HG03159 (cell line): ENCODE measurements at regions not wholly inside any gene's neighbourhood (a gene's known extent, or its start where the extent isn't known, plus 50 kb on each side); places are given as distances from the start of the nearest gene placed in this dataset.

ENCODE experiments used
- ATAC-seq: cut with Tn5 transposase; IDR thresholded peaks from one replicate; pipeline ENCODE4 v1.9.1; 2021; ENCODE audit warnings: mild to moderate bottlenecking, moderate library complexity; ENCODE audit not compliant: unreplicated experiment

DNA sequence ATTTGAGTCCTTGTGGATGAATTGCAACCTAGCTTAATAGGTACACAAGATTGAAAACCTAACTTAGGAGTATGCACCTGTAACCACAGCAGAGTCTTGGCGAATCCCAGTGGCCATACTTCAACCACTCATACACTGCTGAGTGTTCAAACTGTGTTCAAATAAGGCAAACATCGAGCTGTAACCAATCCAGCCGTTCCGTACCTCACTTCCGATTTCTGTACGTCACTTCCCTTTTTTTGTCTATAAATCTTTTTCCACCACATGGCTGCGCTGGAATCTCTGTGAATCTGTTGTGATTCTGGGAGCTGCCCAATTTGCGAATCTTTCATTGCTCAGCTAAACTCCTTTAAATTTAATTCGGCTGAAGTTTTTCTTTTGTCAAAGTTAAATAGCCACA lies 190.6 kb downstream of the MAF start:
- ATAC-seq: no peak

DNA sequence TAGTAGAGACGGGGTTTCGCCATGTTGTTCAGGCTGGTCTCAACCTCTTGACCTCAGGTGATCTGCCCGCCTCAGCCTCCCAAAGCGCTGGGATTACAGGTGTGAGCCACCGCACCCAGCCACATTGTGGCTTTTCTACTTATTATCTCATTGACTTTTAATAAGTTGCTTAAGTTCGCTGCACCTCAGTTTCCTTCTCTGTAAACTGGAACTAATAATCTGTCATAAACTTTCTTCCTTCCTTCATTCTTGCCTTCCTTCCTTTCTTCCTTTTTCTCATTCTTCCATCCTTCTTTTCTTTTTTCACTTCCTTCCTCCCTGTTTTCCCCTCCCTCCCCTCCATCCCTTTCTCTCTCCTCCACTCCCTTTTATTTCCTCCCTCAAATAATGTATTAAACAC lies 192.2 kb downstream of the MAF start:
- no peak for ATAC-seq

DNA sequence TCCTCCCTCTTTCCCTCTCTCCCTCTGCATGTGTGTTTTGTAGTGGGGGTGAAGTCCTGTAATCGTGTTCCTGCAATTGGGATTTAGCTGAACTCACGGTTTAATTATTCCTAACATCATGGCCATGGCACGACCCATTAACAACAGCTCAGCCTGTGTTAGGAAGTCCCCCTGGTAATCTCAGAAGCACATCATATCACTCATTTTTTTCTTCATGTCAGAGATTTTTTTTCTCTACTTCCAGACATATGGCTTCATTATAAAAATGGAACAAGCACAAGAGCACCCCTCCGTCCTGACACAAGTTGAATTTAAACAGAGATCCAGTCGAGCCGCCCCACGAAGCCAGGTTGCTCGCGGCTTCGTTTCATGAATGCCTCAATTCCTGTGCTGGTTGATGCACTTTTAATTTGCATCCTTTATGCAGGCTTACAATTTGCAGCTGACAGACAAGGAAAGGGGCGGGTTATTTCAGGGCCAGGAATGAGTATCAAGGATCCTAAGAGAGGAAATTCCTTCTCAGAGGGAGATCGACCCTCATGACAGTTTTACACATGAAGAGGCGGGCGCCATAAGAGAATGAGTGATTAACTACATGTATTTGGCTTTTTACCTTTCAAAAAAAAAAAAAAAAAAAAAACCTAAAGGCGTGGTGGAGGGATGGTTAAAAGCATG lies 192.9 kb downstream of the MAF start:
- ATAC-seq: no peak

DNA sequence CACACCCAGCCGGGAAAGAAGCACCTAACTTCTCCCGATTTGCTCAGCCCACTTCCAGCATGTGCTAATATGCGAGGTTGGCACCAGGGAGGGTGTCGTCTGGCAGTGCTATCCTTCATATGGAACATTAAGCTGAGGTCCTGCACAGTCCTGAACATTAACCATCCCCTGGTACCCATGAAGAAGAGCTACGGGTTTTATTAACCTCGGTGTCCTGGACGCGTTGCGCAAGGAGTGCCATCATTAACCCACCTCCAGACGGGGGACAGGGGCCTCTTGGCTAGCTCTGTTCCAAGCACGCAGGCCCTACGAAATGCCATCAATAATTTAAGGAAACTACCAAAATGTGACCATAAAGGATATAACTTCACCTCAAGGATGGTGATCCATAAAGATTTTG lies 193.5 kb downstream of the MAF start:
- no peak for ATAC-seq

DNA sequence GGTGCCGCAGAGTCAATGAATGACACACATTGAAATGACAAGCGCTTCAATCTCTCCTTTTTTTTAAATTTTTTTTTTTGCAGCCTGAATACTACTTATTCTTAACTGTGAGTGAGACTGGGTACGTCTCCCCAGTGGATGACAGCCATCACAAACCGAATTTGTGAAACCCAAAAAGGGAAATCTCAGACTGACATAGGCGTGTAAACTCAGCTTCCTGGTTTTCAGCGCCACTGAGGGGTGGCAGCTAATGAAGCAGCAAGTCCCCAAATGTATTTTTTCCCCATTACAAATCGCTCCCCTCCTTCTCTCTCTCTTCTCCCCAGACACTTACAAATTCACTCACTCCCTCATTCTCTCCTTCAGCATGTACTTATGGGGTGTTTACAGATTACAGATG lies 196.0 kb downstream of the MAF start:
- no peak for ATAC-seq

DNA sequence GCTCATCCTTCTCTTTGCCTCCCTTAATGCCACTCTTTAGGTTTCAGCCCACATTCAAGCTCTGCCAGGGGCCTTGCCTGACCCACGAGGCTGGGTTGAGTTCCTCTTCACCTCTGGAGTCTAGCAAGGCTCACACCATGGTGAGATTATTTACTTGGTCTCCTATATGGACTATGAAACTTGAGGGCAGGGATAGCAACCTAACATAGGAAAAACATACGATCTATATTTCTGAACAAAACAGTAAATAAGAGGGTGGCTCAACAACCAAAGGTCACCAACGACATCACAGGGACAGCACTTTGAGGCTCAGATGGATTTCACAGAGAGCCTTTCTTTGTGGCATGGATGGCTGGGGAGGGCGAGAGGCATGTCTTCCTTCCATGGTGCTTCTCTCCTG lies 197.0 kb downstream of the MAF start:
- ATAC-seq: no peak

DNA sequence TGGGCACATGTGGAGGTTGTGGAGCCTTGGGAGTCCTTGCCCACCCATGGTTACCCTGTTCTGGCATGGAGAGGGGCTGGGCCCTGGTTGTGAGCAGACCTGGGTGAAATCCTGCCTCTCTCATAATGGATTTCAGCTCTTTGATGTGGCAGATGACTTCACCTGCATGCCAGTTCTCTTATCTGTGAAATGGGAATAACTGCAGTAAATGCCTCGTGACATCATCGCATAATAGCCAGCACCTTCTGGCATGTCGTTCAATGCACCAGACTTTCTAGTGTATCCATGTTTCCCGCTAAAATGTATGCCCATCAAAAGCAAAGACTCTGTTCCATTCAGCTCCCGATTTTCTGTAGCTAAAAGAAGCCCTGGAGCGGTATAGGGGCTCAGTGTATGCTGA lies 197.6 kb downstream of the MAF start:
- no peak for ATAC-seq

DNA sequence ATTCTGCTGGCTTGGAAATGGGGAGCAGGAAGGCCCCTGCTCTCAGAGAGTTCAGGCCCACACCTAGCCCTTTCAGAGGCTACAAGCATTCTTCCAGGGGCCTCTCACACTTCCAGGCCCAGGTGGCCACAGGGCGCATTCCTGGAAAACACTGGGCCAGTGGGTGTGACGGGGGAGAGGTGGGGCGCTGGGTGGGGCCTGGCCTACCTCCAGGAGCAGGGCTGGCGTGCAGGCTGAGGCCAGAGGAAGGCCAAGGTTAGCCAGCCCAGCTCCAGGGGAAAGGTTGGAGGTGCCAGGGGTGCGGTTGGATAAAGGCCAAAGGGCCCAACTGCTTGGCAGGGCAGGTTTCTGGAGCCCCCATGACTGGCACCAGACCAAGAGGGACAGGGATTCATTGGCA lies 198.2 kb downstream of the MAF start:
- no peak for ATAC-seq

DNA sequence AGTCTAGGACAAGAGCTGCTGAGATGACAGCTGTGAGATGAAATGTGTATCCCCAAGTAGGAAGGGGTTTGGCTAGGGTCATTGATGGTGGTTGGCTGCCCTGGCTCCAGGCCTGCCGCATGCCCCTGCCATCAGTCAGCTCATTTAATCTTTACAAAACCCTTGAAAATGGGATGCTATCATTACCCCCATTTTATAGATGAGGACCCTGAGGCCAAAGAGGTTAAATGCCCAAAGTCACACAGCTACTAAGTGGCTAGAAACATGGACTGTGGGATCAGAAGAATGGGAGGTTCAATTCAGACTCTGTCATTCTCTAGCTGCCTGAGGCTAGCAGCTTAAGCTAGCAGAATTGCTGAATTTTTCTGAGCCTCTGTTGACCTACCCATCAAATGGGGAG lies 198.8 kb downstream of the MAF start:
- ATAC-seq: no peak

DNA sequence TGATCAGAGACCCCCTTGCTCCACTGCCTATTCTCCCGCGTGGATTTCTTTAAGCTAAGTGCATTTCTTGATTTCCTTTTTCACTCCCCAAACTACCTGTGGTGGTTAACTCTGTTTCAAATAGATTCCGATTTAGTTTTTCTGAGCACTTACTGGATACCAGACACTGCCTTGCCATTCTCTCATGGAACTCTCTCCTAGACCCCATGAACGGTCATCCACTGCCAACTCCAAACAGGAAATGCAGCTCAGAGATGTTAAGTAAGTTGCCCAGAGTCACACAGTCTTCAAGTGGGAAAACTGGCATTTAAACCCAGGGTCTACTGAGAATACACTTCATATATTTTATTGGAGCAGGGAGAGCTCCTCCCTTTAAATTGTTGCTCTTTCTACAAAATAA lies 199.4 kb downstream of the MAF start:
- no peak for ATAC-seq

DNA sequence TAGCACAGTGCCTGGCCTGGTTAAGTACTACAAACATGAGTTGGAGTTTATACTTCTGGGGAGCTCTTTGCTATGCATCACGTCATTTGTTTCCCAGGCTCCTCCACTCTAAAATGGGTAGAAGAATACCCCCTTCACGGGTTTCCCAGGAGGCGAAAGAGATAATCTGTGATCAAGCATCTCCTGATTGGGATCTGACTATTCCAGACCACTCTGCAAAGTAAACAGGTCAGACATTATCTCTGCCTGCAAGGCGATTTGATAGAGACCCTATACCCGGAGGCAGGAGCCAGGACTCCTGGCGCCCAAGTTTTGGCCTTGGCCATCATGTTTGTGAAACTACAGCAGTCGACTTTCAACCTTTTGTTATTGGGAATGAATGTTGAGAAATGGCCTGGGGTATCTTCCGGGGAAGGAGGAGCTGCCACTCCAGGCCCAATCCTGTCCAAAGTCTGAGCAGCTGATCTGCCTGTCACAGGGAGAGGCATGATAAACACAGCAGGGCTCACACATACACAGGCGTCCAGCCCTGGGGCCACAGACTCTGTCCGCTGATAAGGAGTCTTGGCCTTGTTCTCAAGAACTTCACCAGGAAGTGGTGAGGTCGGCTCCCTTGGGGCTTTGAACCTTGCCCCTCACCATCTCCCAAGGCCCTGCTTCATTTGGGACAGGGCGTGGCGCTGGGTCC lies 199.9 kb downstream of the MAF start:
- no peak for ATAC-seq

DNA sequence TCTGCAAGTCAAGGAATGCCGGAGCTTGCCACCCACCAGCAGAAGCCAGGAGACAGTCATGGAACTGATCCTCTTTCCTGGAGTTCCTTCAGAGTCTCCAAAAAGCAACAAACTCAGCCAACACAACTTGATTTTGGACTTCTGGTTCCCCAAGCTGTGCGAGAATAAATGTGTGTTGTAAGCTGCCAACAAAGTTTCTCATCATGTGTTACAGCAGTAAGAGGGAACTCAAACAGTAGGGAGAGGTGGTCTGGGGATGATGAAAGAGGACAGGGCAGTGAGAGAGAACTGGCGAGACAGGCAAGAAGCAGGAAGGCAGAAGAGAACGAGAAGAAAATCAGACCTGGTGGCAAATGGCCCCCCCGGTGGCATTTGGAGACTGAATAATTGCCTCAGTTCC lies 204.9 kb downstream of the MAF start:
- no peak for ATAC-seq

DNA sequence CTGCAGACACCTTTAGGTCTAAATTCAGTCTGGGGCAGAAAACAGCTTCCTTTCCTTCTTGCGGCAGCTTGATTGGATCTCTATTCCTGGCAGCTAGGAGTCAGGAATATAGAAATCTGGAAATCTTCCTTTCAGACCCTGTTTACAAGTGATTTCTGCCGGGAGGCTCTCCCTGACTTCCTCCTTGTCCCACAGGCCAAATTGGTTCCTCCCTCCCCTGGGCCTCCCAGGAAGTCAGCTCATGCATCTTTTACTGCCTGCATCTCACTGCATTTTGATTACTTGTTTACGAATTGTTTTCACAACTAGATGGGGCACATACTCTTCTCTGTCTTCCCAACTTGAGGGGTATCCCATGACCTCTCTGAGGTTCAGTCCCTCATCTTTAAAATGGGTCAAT lies 206.3 kb downstream of the MAF start:
- no peak for ATAC-seq

DNA sequence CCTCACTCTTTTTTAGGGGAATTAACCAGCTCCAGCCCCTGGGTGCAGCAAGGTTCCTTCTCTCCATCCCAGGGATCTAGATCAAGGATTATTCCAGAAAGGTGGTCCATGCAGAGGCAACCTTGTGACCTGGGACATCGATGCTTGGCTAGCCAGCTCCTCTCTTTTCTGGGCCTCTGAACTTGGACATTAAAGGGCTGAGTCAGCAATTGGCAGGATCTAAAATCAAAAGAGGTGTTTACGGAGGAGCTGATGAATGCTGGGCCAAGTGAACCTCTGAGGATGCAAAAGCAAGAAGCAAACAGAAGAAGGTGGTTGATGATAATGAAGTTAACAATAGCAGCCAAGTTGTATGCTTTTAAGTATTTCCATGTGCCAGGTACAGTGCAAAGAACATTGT lies 207.0 kb downstream of the MAF start:
- no peak for ATAC-seq

DNA sequence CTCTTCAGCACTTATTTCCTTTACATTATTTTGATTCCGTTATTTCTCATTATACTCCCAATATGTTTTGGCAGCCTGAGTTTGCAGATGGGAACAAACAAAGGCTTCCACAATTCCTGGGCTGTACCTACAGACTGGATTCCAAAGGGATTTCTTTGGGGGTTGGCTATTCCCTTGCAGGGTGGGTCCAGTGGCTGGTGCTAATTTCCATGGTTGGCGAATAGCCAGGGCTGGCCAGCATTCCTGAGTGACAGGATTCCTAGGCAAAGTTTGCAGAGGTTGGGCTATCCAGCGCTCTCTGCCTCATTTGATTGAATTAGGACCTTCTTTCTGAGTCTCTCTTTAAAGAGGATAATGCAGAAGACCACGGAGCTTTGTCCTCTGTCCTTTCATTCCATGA lies 207.4 kb downstream of the MAF start:
- no peak for ATAC-seq

DNA sequence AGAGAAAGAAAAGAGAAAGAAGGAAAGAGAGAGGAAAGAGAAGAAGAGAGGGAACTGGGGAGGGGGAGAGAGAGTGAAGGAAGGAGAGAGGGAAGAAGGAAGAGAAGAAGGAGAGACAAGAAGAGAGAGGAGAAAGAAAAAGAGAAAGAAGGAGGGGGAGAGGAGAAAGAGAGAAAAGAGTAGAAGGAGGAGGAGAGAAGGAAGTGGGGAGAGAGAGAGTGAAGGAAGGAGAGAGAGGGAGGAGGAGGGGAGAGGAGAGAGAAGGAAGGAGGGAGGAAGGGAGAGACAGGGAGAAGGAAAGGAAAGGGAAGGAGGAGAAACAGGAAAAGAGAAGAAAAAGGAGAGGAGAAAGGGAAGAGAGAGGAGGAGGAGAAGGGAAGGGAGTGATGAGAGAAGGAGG lies 208.5 kb downstream of the MAF start:
- no peak for ATAC-seq

DNA sequence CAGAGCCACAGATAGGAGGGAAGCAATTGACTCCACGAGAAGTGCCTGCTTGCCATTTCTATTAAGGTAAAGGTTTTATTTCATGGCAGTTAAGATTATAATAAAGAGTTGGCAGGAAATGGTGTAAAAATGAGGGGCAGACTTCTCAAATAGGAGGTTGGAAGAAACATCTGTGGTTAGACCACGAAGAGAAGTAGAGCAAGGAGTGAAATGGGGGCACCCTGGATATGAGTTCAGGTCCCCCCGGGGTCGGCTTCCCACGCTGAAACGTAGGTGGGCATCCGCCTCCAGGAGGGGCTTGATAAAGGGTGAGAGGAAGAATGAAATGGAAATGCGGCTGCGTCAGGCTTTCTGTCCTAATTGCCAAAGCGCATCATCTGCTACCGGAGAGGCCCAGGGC lies 209.1 kb downstream of the MAF start:
- no peak for ATAC-seq

DNA sequence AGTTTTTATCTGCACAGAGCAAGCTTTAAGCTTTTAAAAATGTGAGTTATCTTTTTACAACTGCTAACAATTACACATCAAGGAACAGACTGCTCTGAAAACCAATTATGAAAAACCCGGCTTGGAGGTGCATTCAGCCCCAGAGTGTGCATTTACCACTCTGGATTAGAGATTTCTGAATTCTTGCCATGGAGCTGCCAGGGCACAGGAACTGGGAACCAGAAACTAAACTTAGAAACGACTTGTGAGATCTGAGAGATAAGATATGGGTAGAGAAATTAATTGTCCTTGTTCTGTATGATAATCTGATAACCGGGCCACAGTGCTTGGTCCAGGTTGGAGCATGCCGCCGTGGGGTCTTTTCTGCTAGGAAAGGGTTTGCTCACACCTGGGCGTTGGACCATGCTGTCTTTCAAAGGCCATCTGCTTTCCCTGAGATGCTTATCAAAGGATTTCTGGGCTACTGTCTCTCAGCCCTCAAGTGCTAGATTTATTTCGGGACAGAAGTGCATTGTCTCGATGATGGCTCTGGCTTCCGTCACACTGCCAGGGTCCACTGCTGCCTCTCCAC lies 210.0 kb downstream of the MAF start:
- no peak for ATAC-seq

DNA sequence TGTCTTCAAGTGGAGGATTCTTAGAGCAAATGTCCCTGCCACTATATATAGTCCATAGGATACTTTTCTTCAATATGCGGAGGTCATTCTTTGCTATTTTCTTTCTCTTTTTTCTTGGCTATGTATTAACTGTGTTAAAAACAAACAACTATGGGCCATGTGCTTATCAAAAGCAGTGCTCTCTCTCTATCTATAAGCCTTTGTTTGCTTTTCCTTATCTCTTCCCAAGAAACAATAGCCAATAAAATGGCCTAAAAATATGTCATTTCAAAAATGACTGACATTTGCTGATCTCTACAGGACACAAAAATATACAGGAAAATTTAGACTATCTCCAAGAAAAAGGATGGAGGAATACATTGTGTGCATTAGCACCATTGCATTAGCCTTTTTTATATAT lies 212.1 kb downstream of the MAF start:
- ATAC-seq: no peak

DNA sequence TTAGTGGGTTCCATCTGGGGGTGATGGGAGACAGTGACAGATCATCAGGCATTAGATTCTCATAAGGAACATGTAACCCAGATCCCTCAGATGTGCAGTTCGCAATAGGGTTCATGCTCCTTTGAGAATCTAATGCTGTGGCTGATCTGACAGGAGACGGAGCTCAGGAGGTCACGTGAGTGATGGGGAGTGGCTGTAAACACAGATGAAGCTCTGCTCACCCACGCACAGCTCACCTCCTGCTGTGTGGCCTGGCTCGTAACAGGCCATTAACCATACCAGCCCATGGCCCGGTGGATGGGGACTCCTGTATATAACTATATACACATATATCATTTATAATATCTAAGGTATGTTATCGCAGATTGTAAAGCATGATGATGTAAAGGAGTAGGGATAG lies 214.2 kb downstream of the MAF start:
- no peak for ATAC-seq

DNA sequence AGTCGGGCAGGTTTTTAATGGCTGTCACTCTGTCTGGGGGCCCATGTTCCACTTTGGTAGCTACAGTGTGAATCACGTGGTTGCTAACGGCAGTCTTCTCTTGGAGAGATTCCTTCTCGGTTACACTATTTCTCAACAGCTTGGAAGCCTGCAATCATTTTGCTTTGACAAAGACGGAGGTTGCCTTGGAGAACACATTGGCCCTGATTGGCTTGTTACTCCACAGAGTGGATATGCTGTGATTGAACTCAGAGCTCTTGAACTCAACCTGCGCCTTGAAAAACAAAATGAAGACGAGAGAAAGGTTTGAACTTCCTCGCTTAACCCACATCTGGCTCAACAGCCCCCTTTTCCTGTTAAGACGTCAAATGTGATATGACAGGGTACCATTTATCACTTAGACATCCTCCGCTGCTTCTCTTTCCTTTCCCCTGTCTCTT lies 218.9 kb downstream of the MAF start:
- ATAC-seq: no peak

DNA sequence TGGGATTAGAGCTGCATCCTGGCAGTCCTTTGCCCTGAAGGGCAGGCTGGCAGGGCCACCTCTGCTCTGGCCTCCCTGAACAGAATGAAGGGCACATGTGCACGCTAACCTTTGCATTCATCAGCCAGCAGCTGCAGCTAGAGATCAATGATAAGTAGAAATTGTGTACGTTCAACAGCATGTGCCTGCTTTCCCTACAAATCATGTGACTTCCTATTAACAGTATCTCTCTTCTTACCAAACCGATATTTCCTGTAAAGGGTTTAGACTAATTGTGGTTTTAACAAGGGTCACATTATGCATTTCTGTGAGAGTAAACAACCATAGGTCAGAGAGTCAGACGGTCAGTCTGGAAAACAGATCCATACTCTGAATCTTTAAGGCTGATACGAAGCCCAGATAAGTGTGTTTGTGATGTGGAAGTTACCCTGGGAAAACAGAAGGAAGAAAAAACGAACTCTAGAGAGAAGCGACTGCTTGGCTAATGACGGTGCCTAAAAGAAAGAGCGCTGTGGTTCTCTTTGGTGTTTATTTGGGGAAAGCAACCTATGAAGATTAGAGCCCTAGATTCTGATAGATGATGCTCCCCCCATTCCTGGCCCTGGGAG lies 219.4 kb downstream of the MAF start:
- ATAC-seq: no peak
